Loucy (cell line): ENCODE measurements at regions not wholly inside any gene's neighbourhood (a gene's known extent, or its start where the extent isn't known, plus 50 kb on each side); places are given as distances from the start of the nearest gene placed in this dataset.

Source experiments
- H2AFZ ChIP-seq: fragments of 200-600 bp; sonication (generic); 2 replicates; pipeline ENCODE4 v1.6.0; 2016; ENCODE audit warnings: antibody characterized with exemption, mild to moderate bottlenecking, low read length, moderate library complexity
- H3F3A ChIP-seq: fragments of 200-600 bp; 2 replicates; pipeline ENCODE4 v1.6.0; 2016; ENCODE audit warnings: antibody characterized with exemption, low read depth, mild to moderate bottlenecking
- H3K27me3 ChIP-seq: fragments of 200-600 bp; sonication (generic); 2 replicates; pipeline ENCODE4 v1.6.1; 2014; ENCODE audit warnings: low read length, mild to moderate bottlenecking; ENCODE audit not compliant: insufficient read depth, poor library complexity, severe bottlenecking
- H3K36me3 ChIP-seq: fragments of 200-600 bp; sonication (generic); 2 replicates; pipeline ENCODE4 v1.6.1; 2016; ENCODE audit warnings: low read length; ENCODE audit not compliant: insufficient read depth
- H3K4me1 ChIP-seq: fragments of 200-600 bp; sonication (generic); 2 replicates; pipeline ENCODE4 v1.5.1; 2014; ENCODE audit warnings: low read length, mild to moderate bottlenecking; ENCODE audit not compliant: insufficient read depth, poor library complexity, severe bottlenecking
- H3K4me2 ChIP-seq: fragments of 200-600 bp; sonication (generic); 2 replicates; pipeline ENCODE4 v1.6.0; 2014; ENCODE audit warnings: antibody characterized with exemption, low read length, low read depth, mild to moderate bottlenecking; ENCODE audit not compliant: poor library complexity, severe bottlenecking
- H3K4me3 ChIP-seq: fragments of 200-600 bp; sonication (generic); 2 replicates; pipeline ENCODE4 v1.5.1; 2014; ENCODE audit warnings: low read length, mild to moderate bottlenecking, mixed read lengths; ENCODE audit not compliant: poor library complexity, severe bottlenecking
- H3K79me2 ChIP-seq: fragments of 200-600 bp; sonication (generic); 2 replicates; pipeline ENCODE4 v1.6.1; 2014; ENCODE audit warnings: low read length; ENCODE audit not compliant: insufficient read depth
- H3K9ac ChIP-seq: fragments of 200-600 bp; sonication (generic); 2 replicates; pipeline ENCODE4 v1.6.0; 2014; ENCODE audit warnings: mild to moderate bottlenecking, low read depth, low read length, moderate library complexity; ENCODE audit not compliant: poor library complexity, severe bottlenecking
- H3K9me2 ChIP-seq: fragments of 200-600 bp; sonication (generic); replicated peaks from 2 replicates; pipeline ENCODE4 v1.6.1; 2016; ENCODE audit warnings: low read depth, low read length, mixed read lengths
- H3K9me3 ChIP-seq: fragments of 200-600 bp; sonication (generic); 2 replicates; pipeline ENCODE4 v1.6.1; 2014; ENCODE audit warnings: mild to moderate bottlenecking, antibody characterized with exemption, low read length, low read depth; ENCODE audit not compliant: insufficient read depth
- H4K20me1 ChIP-seq: fragments of 200-600 bp; sonication (generic); 2 replicates; pipeline ENCODE4 v1.6.0; 2014; ENCODE audit warnings: antibody characterized with exemption, low read length, mild to moderate bottlenecking; ENCODE audit not compliant: insufficient read depth, poor library complexity, severe bottlenecking
- CTCF ChIP-seq: fragments of 200-600 bp; sonication (generic); conservative IDR thresholded peaks from 2 replicates; pipeline ENCODE4 v1.5.1; 2014; ENCODE audit warnings: mild to moderate bottlenecking, antibody characterized with exemption, low read length
- EZH2phosphoT487 ChIP-seq: fragments of 200-600 bp; IDR thresholded peaks from 2 replicates; pipeline ENCODE4 v1.6.1; 2018; ENCODE audit warnings: antibody characterized with exemption, mild to moderate bottlenecking, moderate library complexity, borderline replicate concordance

- Histone ChIP-seq H3K4me1 (peaks cover 16% of the 10 kb centered on the region), H3K27me3 (no peaks in the 10 kb centered on the region), H3K79me2 (no peaks in the 10 kb centered on the region), H3K9ac (no peak overlapping the region), H2AFZ (no peak overlapping the region), H3K9me3 (no peaks in the 10 kb centered on the region), H3K4me2 (no peak overlapping the region), H3F3A (no peaks in the 10 kb centered on the region), H3K36me3 (no peaks in the 10 kb centered on the region), H3K4me3 (no peak overlapping the region), H3K9me2 (no peaks in the 10 kb centered on the region), H4K20me1 (no peaks in the 10 kb centered on the region)
- TF ChIP-seq CTCF (no peak), EZH2phosphoT487 (no peak)
Measured at GRCh38 chr17:68170246-68170645, 77.6 kb upstream of the AMZ2 start.

GRCh38 chr17:68172461-68172954, 75.3 kb upstream of the AMZ2 start:
- peaks cover 28% of the 10 kb centered on the region for H3K4me1 ChIP-seq
- no peaks in the 10 kb centered on the region for H3K9me3 ChIP-seq
- no peak overlapping the region for H3K4me3 ChIP-seq
- no peak overlapping the region for H2AFZ ChIP-seq
- no peaks in the 10 kb centered on the region for H3K36me3 ChIP-seq
- no peak overlapping the region for H3K4me2 ChIP-seq
- H3K9me2 ChIP-seq = no peaks in the 10 kb centered on the region
- no peaks in the 10 kb centered on the region for H4K20me1 ChIP-seq
- no peak overlapping the region for H3K9ac ChIP-seq
- TF ChIP-seq CTCF (peak; percentile 97), EZH2phosphoT487 (no peak)
- H3K27me3 ChIP-seq = no peaks in the 10 kb centered on the region
- H3F3A ChIP-seq = no peaks in the 10 kb centered on the region
- H3K79me2 ChIP-seq = no peaks in the 10 kb centered on the region

- no peaks in the 10 kb centered on the region for H3K9me2 ChIP-seq
- peaks cover 18% of the 10 kb centered on the region for H3K4me1 ChIP-seq
- H3K79me2 ChIP-seq = no peaks in the 10 kb centered on the region
- TF ChIP-seq CTCF = no peak
- TF ChIP-seq EZH2phosphoT487 = no peak
- no peaks in the 10 kb centered on the region for H3F3A ChIP-seq
- H3K4me2 ChIP-seq = no peak overlapping the region
- no peaks in the 10 kb centered on the region for H4K20me1 ChIP-seq
- no peaks in the 10 kb centered on the region for H3K9me3 ChIP-seq
- H3K36me3 ChIP-seq = no peaks in the 10 kb centered on the region
- H3K4me3 ChIP-seq = no peak overlapping the region
- H3K9ac ChIP-seq = no peak overlapping the region
- H2AFZ ChIP-seq = no peak overlapping the region
- no peaks in the 10 kb centered on the region for H3K27me3 ChIP-seq
Measured at GRCh38 chr17:68175416-68175815, 72.4 kb upstream of the AMZ2 start.
